22Rv1 (cell line): ENCODE measurements at regions not wholly inside any gene's neighbourhood (a gene's known extent, or its start where the extent isn't known, plus 50 kb on each side); places are given as distances from the start of the nearest gene placed in this dataset.

Experiments
- H3K27ac ChIP-seq: fragments of 450-650 bp; 2 replicates; pipeline ENCODE4 v1.5.1; 2017
- CTCF ChIP-seq: fragments of 450-650 bp; IDR thresholded peaks from 2 replicates; pipeline ENCODE4 v1.5.1; 2017; ENCODE audit warnings: mild to moderate bottlenecking
- ZFX ChIP-seq: fragments of 450-650 bp; IDR thresholded peaks from 2 replicates; pipeline ENCODE4 v1.6.1; 2017; ENCODE audit warnings: antibody characterized with exemption, borderline replicate concordance

GRCh38 chr13:75024602-75025001 lies 457.4 kb downstream of the TBC1D4 start:
- no peak overlapping the region for H3K27ac ChIP-seq
- TF ChIP-seq CTCF (no peak), ZFX (no peak)

GRCh38 chr13:75023609-75024008 lies 458.4 kb downstream of the TBC1D4 start:
- H3K27ac ChIP-seq: no peak overlapping the region
- TF ChIP-seq ZFX: no peak
- TF ChIP-seq CTCF: no peak

- TF ChIP-seq CTCF (no peak), ZFX (no peak)
- no peak overlapping the region for H3K27ac ChIP-seq
These were observed 460.8 kb downstream of the TBC1D4 start for GRCh38 chr13:75021151-75021550.

GRCh38 chr13:75016225-75016624 lies 465.7 kb downstream of the TBC1D4 start:
- no peak overlapping the region for H3K27ac ChIP-seq
- no peak for TF ChIP-seq CTCF
- no peak for TF ChIP-seq ZFX

GRCh38 chr13:75013818-75014217 lies 468.2 kb downstream of the TBC1D4 start:
- TF ChIP-seq ZFX: no peak
- TF ChIP-seq CTCF: no peak
- no peak overlapping the region for H3K27ac ChIP-seq

- TF ChIP-seq CTCF (no peak), ZFX (no peak)
- H3K27ac ChIP-seq: no peak overlapping the region
These were observed 471.0 kb downstream of the TBC1D4 start for GRCh38 chr13:75010941-75011340.

GRCh38 chr13:75008926-75009325 lies 473.0 kb downstream of the TBC1D4 start:
- TF ChIP-seq ZFX (no peak), CTCF (no peak)
- no peak overlapping the region for H3K27ac ChIP-seq
